Hepatocyte (in vitro differentiated cells): ENCODE measurements at regions not wholly inside any gene's neighbourhood (a gene's known extent, or its start where the extent isn't known, plus 50 kb on each side); places are given as distances from the start of the nearest gene placed in this dataset.
A peak's percentile ranks its signal among the peaks of the same experiment; 100 is the strongest.

Experiments
- DNase-seq: peaks from one replicate; pipeline ENCODE4 v3.0.0-alpha.2; 2016; ENCODE audit warnings: low spot score
- H2AFZ ChIP-seq: fragments of 200-600 bp; sonication (generic); 2 replicates; pipeline ENCODE4 v1.6.0; 2016; ENCODE audit warnings: antibody characterized with exemption, mild to moderate bottlenecking
- H3K27ac ChIP-seq: fragments of 200-600 bp; sonication (generic); 2 replicates; pipeline ENCODE4 v1.5.1; 2016; ENCODE audit warnings: mild to moderate bottlenecking
- H3K27me3 ChIP-seq: fragments of 200-600 bp; sonication (generic); 2 replicates; pipeline ENCODE4 v1.6.1; 2016
- H3K36me3 ChIP-seq: fragments of 200-600 bp; sonication (generic); replicated peaks from 2 replicates; pipeline ENCODE4 v1.5.1; 2016; ENCODE audit warnings: low read depth; ENCODE audit not compliant: insufficient read depth
- H3K4me1 ChIP-seq: fragments of 200-600 bp; sonication (generic); 2 replicates; pipeline ENCODE4 v1.5.1; 2016; ENCODE audit warnings: mild to moderate bottlenecking, moderate library complexity; ENCODE audit not compliant: insufficient read depth
- H3K4me2 ChIP-seq: fragments of 200-600 bp; sonication (generic); 2 replicates; pipeline ENCODE4 v1.6.0; 2016
- H3K4me3 ChIP-seq: fragments of 200-600 bp; sonication (generic); 2 replicates; pipeline ENCODE4 v1.5.1; 2016; ENCODE audit warnings: mild to moderate bottlenecking
- H3K79me2 ChIP-seq: fragments of 200-600 bp; sonication (generic); 2 replicates; pipeline ENCODE4 v1.6.0; 2017; ENCODE audit warnings: mild to moderate bottlenecking
- H3K9me2 ChIP-seq: fragments of 200-600 bp; sonication (generic); replicated peaks from 2 replicates; pipeline ENCODE4 v1.6.0; 2017; ENCODE audit warnings: mild to moderate bottlenecking; ENCODE audit not compliant: insufficient read depth
- H3K9me3 ChIP-seq: fragments of 200-600 bp; sonication (generic); 2 replicates; pipeline ENCODE4 v1.5.1; 2016; ENCODE audit warnings: low read depth, mild to moderate bottlenecking
- H4K20me1 ChIP-seq: fragments of 200-600 bp; sonication (generic); 2 replicates; pipeline ENCODE4 v1.6.0; 2016; ENCODE audit warnings: mild to moderate bottlenecking; ENCODE audit not compliant: insufficient read depth, poor library complexity, severe bottlenecking
- EZH2 ChIP-seq: fragments of 200-600 bp; sonication (generic); IDR thresholded peaks from 2 replicates; pipeline ENCODE4 v1.6.1; 2016; ENCODE audit warnings: antibody characterized with exemption, mild to moderate bottlenecking, borderline replicate concordance
- EZH2phosphoT487 ChIP-seq: fragments of 200-600 bp; sonication (generic); IDR thresholded peaks from one replicate; pipeline ENCODE4 v1.6.1; 2018; ENCODE audit warnings: antibody characterized with exemption, mild to moderate bottlenecking, low read depth, moderate library complexity; ENCODE audit not compliant: unreplicated experiment, severe bottlenecking
- WGBS: methylation state at CpG from one replicate; pipeline ENCODE4 v1.1.6; 2016; ENCODE audit warnings: low lambda C conversion rate; ENCODE audit errors: missing lambda C conversion rate; 5-methylcytosine and 5-hydroxymethylcytosine counted together
- TF ChIP-seq, protein P1 (sequence below): fragments of 200-600 bp; sonication (generic); IDR thresholded peaks from 2 replicates; pipeline ENCODE4 v1.5.1; 2016; ENCODE audit warnings: antibody characterized with exemption, mild to moderate bottlenecking; ENCODE audit not compliant: poor library complexity

DNA sequence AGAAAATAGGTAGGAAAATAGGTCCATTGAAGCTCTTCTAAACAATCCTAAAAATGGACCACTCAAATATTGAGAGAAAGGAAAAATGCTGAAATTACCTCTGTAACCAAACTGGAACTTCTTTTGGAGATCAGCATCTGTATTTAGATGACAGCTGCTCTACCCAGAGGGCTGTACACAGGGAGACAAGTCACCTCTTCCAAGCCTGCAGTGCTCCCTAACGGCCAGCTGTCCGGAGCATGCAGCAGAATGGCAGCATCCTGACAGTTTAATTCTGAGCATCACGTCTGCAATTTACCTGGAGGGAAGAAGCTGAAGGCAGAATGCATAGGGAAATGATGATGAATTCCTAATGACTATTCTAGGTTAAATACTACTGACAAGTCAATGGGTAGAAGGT, 62.8 kb upstream of the DIAPH3 start:
- Histone ChIP-seq H3K27me3 (no peaks in the 10 kb centered on the region), H4K20me1 (no peaks in the 10 kb centered on the region), H3K27ac (no peak overlapping the region), H3K79me2 (no peaks in the 10 kb centered on the region), H3K4me3 (no peak overlapping the region), H3K4me1 (peaks cover 10% of the 10 kb centered on the region), H3K9me2 (no peaks in the 10 kb centered on the region), H3K4me2 (no peak overlapping the region), H3K9me3 (no peaks in the 10 kb centered on the region), H2AFZ (no peak overlapping the region), H3K36me3 (no peaks in the 10 kb centered on the region)
- peak; percentile 43 for DNase-seq
- TF ChIP-seq EZH2 = no peak
- TF ChIP-seq, protein P1, sequence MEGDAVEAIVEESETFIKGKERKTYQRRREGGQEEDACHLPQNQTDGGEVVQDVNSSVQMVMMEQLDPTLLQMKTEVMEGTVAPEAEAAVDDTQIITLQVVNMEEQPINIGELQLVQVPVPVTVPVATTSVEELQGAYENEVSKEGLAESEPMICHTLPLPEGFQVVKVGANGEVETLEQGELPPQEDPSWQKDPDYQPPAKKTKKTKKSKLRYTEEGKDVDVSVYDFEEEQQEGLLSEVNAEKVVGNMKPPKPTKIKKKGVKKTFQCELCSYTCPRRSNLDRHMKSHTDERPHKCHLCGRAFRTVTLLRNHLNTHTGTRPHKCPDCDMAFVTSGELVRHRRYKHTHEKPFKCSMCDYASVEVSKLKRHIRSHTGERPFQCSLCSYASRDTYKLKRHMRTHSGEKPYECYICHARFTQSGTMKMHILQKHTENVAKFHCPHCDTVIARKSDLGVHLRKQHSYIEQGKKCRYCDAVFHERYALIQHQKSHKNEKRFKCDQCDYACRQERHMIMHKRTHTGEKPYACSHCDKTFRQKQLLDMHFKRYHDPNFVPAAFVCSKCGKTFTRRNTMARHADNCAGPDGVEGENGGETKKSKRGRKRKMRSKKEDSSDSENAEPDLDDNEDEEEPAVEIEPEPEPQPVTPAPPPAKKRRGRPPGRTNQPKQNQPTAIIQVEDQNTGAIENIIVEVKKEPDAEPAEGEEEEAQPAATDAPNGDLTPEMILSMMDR = peak; percentile 50
- 25% methylated on average over 3 of the region's 3 CpGs for WGBS

DNA sequence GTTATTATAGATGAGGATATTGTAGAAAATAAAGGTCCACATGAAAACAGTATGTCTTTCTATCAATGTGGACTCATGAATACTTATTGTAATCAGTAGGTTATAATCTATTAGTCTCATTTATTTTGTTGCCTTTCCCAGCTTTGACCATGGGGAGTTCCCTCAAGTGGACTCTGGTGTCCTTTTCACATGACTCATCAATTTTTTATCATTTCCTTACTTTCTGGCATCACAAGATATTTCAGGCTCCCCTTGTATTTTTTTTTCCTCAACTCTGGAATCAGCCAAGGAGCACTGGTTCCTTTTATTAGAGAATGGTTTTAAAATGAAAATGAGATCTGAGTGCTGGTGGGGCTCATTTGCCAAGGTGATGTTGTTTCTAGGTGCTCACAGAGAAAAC, 63.4 kb upstream of the DIAPH3 start:
- no peak overlapping the region for H2AFZ ChIP-seq
- no peak for TF ChIP-seq EZH2
- TF ChIP-seq, protein P1 = no peak
- no peak for TF ChIP-seq EZH2phosphoT487
- no peak overlapping the region for H3K4me3 ChIP-seq
- H3K4me1 ChIP-seq = peaks cover 10% of the 10 kb centered on the region
- no peak for DNase-seq
- H3K4me2 ChIP-seq = no peak overlapping the region
- no peaks in the 10 kb centered on the region for H3K27me3 ChIP-seq
- no peaks in the 10 kb centered on the region for H3K79me2 ChIP-seq
- no peak overlapping the region for H3K27ac ChIP-seq
- H3K9me2 ChIP-seq = no peaks in the 10 kb centered on the region
- no peaks in the 10 kb centered on the region for H3K36me3 ChIP-seq
- no peaks in the 10 kb centered on the region for H4K20me1 ChIP-seq
- H3K9me3 ChIP-seq = no peaks in the 10 kb centered on the region

DNA sequence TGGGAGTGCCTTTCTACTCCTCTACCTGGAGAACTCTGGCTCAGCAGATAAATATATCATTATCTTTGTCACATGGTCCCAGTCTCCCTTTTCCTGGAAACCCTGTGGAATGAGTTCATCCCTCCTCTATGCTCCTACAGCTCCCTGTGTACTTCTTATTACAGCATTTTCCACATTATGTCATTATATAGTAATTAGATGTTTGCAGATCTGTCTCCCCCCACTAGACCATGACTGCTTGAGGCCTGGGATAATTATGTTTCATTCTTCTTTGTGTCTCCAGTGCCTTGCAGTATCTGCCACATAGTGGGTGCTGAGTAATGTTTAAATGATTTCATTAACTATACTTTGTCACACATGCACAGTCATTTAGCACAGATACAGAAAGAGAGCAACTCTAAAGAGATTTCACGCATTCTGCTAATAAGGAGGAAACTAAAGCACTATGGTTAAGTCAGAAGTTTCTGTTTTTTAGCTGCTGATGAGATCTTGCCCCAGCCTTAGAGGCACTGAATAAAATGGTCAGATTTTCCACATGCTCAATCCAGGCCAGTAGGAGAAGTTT, 66.1 kb upstream of the DIAPH3 start:
- Histone ChIP-seq H3K9me3 (no peaks in the 10 kb centered on the region), H2AFZ (no peak overlapping the region), H4K20me1 (no peaks in the 10 kb centered on the region), H3K4me1 (peaks cover 10% of the 10 kb centered on the region), H3K27ac (peak overlapping the region; percentile 26), H3K4me3 (no peak overlapping the region), H3K9me2 (no peaks in the 10 kb centered on the region), H3K4me2 (peak overlapping the region; percentile 47), H3K79me2 (no peaks in the 10 kb centered on the region), H3K36me3 (no peaks in the 10 kb centered on the region), H3K27me3 (no peaks in the 10 kb centered on the region)
- DNase-seq = peak; percentile 10
- TF ChIP-seq EZH2phosphoT487 (no peak), EZH2 (no peak)
- TF ChIP-seq, protein P1 = no peak
- WGBS = 89% methylated on average over 1 of the region's 1 CpG

DNA sequence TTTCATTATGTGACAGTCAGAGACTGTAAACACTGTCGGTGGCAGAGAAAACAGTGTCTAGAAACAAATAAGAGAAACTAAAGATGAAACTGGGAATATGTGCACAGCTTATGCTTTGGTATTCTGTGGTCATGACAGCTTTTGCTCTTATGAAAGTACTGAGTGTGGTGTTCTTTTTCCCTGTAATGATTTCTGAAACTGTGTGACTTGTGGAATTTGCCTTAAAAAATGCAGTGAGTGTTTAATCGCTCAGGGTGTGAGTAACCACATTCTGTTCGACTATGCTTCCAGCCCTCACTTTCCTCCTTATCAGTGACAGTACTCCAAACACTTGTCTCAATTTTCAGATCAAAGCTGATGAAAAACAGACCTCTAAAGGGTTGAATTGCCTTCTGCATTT, 66.9 kb upstream of the DIAPH3 start:
- Histone ChIP-seq H3K27me3 (no peaks in the 10 kb centered on the region), H3K27ac (peak overlapping the region; percentile 26), H3K9me2 (no peaks in the 10 kb centered on the region), H3K4me1 (peaks cover 10% of the 10 kb centered on the region), H3K36me3 (no peaks in the 10 kb centered on the region), H4K20me1 (no peaks in the 10 kb centered on the region), H3K79me2 (no peaks in the 10 kb centered on the region), H2AFZ (no peak overlapping the region), H3K9me3 (no peaks in the 10 kb centered on the region), H3K4me2 (peak overlapping the region; percentile 47), H3K4me3 (no peak overlapping the region)
- no peak for TF ChIP-seq EZH2
- TF ChIP-seq EZH2phosphoT487 = no peak
- TF ChIP-seq, protein P1 = no peak
- 10% methylated on average over 3 of the region's 3 CpGs for WGBS
- peak; percentile 24 for DNase-seq
